Motor neuron (in vitro differentiated cells): ENCODE measurements at regions not wholly inside any gene's neighbourhood (a gene's known extent, or its start where the extent isn't known, plus 50 kb on each side); places are given as distances from the start of the nearest gene placed in this dataset.

Experiments
- ATAC-seq, 8 experiments: fragments of 200-7000 bp; cut with Tn5 transposase; replicated peaks in 6 of 8; 2 replicates each; pipeline ENCODE4 v1.8.0; 2021; ENCODE audit warnings: mild to moderate bottlenecking in 8 of 8, moderate library complexity in 8 of 8
- H3K27ac ChIP-seq, 2 donors: fragments of 250-450 bp; sonication (Bioruptor Pico); 2 replicates each; pipeline ENCODE4 v1.9.0; 2021; ENCODE audit warnings: antibody characterized with exemption in 2 of 2, mild to moderate bottlenecking in 2 of 2, moderate library complexity in 1 of 2
- H3K4me1 ChIP-seq, 2 donors: fragments of 250-450 bp; sonication (Bioruptor Pico); replicated peaks in 1 of 2; 2 replicates each; pipeline ENCODE4 v1.6.1; 2021; ENCODE audit warnings: antibody characterized with exemption in 2 of 2, mild to moderate bottlenecking in 2 of 2, moderate library complexity in 1 of 2
- H3K4me3 ChIP-seq, 5 donors: fragments of 250-450 bp; sonication (Bioruptor Pico); 2 replicates each; pipeline ENCODE4 v1.9.0; 2021; ENCODE audit warnings: antibody characterized with exemption in 5 of 5, mild to moderate bottlenecking in 5 of 5, moderate library complexity in 4 of 5
- WGBS, 10 experiments: fragments of 450-650 bp; shearing (Covaris generic); methylation state at CpG; one replicate each; pipeline ENCODE4 v1.0.0; 2022; 5-methylcytosine and 5-hydroxymethylcytosine counted together
- in situ Hi-C, 9 experiments: fragments of 400-800 bp; cut with MboI; loops; one replicate each; pipeline ENCODE4 v1.15.0; 2021; ENCODE audit warnings: low sequenced_read_pairs in 9 of 9, low pct_unique_long_range_greater_than_20kb in 2 of 9; ENCODE audit not compliant: unreplicated experiment in 9 of 9

DNA sequence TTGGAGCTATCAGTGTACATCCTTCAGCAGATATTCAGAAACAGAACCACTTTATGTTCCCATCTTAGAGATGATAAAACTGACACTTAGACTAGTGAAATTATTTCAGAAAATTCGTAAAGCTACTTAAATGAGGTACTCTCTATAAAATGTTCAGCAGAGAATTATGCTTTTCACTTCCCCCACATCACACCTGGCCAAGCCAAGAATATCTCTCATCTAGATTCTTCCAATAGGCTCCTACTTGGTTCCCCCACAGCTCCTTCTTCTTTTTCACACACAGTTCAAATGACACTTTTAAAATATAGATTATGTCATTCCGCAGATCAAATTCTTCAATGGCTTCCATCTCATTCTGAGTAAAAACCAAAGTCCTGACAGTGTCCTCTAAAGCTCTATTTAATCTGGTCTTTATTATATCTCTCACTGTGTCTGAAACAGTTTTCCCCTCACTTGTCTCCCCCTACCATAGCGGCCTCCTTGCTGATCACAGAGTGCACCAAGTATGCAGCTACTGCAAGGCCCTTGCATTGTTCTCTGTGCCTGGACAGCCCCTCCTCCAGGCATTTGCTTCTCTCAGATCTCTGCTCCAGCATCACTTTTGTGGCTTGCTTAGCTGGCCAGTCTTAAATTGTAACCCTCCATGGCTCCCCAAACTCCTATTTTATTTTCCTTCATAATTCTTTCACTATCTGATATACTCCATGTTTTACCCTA lies 736.8 kb upstream of the USP15 start:
- Histone ChIP-seq H3K4me1 (no peaks in the 10 kb centered on the region), H3K27ac (no peak overlapping the region), H3K4me3 (no peak overlapping the region)
- ATAC-seq, result no peak
- in situ Hi-C loops, result no loop called here
- 0 to 88% (median 60%) methylated on average over 1 to 3 of the region's 3 CpGs for WGBS, 10 experiments

DNA sequence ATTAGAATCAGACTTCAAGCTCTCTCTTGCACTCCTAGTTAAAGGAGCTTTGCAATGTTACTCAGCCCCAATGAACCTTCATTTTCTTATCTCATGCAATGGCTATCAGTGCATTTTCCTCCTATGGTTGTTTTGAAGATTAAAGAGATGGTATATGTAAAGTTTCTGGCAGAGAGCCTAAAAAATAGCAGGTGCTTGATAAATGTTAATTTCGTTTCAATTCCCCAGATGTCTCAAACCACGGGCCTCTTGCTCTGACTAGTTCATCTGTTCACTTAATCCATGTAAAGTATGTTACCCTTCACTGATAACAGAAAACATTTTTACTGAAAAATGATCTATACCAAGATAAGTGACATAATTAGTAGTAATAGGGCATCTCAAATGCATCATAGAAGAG lies 735.4 kb upstream of the USP15 start:
- no peak overlapping the region for H3K4me3 ChIP-seq
- H3K4me1 ChIP-seq, result no peaks in the 10 kb centered on the region
- in situ Hi-C loops, result no loop called here
- 7 to 100% (median 86%) methylated on average over 1 to 2 of the region's 2 CpGs; no CpG with 5 or more reads in 1 of the 10 experiments for WGBS, 10 experiments
- no peak overlapping the region for H3K27ac ChIP-seq
- no peak for ATAC-seq

DNA sequence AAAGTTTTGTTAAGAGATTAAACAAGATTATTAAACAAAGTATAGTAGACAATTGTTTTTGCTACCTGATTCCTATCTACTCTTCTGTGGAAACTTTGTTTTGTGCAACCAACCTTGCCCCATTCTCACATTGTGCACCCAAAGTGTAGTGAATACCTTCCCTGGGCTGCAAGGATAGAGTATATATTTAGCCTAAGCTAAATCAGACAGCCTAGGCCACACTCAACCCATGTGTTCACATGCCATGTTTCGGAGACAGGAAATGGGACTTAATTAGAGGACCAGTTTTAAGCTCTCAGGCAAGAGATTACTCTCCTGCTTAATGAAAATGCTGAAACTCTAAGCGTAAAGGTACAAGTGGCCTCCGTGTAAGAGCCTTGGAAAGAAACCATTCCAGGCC lies 734.9 kb upstream of the USP15 start:
- WGBS, 10 experiments, result 33 to 100% (median 100%) methylated on average over 1 to 3 of the region's 3 CpGs; no CpG with 5 or more reads in 5 of the 10 experiments
- ATAC-seq, result no peak
- Histone ChIP-seq H3K4me3 (no peak overlapping the region), H3K27ac (no peak overlapping the region), H3K4me1 (no peaks in the 10 kb centered on the region)
- in situ Hi-C loops, result no loop called here

DNA sequence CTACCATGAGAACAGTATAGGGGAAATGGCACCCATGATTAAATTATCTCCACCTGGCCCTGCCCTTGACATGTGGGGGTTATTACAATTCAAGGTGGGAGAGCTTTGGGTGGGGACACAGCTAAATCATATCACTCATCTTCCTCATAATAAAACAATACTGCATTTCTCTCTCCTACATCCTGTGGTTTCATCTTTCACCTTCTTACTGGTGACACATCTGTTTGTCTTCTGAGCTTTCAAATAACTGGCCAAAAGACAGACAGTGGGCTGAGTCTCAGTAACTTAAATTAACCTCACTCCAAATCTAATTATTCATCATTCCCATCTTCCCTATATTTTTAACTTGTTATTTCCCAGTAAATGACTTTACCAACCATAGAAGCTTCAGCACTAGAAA lies 729.7 kb upstream of the USP15 start:
- in situ Hi-C loops, result no loop called here
- no peak for ATAC-seq
- no peak overlapping the region for H3K4me3 ChIP-seq

DNA sequence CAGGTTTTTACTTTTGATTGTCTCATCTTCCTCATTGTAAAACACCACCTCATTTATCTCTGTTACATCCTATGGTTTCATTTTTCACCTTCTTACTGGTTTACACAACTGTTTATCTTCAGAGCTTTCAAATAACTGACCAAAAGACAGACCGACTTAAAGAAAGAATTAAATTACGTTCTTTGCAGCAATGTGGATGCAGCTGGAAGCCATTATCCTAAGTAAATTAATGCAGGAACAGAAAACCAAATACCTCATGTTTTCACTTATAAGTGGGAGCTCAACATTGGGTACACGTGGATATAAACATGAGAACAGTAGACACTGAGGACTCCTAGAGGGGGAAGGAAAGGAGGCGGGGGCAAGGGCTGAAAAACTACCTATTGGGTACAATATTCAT lies 729.0 kb upstream of the USP15 start:
- H3K4me3 ChIP-seq, result no peak overlapping the region
- no peak overlapping the region for H3K27ac ChIP-seq
- ATAC-seq, result no peak
- 0 to 89% (median 70%) methylated on average over 1 to 4 of the region's 4 CpGs for WGBS, 10 experiments
- no peaks in the 10 kb centered on the region for H3K4me1 ChIP-seq
- in situ Hi-C loops, result no loop called here

More for the DNA sequence above, 729.7 kb upstream of the USP15 start:
- Histone ChIP-seq H3K4me1 (no peaks in the 10 kb centered on the region), H3K27ac (no peak overlapping the region)

DNA sequence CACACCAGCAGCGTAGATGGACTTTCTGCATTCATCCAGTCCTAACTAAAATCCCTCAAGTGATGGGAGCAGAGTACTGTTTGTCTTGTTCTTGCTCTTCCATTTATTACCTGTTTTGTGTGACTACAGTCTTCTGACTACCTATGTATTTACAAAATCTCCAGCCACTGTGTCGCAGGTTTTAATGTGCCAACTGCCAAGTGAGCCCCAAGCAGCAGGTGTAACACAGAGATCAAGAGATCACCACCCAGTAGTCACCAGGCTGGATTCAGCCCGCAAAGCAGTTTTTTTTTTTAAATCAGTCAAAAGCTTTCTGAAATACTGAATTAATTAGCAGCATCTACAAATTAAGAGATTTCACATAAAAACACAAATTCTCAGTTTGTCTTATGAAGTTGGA lies 724.1 kb upstream of the USP15 start:
- in situ Hi-C loops, result no loop called here
- H3K4me3 ChIP-seq, result no peak overlapping the region
- no peaks in the 10 kb centered on the region for H3K4me1 ChIP-seq
- H3K27ac ChIP-seq, result no peak overlapping the region
- ATAC-seq, result no peak
- WGBS, 10 experiments, result 0 to 100% (median 88%) methylated on average over 1 to 3 of the region's 3 CpGs; no CpG with 5 or more reads in 2 of the 10 experiments

DNA sequence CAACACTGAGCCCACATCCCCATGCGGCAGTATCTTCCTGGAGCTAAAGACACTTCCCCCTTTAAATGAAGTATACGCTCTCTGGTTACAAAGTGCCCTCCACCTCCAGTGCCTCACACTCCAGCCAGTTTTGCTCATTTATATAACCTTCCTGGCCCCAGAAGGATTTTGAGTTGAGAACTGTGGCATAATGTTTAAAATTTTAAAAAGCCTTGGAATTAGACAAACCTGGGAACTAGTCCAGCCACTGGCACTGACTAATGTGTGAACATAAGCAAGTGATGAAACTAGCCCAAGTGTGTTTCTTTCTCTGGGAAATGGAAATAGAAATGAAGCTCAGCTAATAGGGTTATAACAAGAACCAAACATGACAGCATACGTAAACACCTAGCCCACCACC lies 723.7 kb upstream of the USP15 start:
- in situ Hi-C loops, result no loop called here
- no peak for ATAC-seq
- Histone ChIP-seq H3K27ac (no peak overlapping the region), H3K4me3 (no peak overlapping the region), H3K4me1 (no peaks in the 10 kb centered on the region)
- WGBS, 10 experiments, result 0 to 100% (median 98%) methylated on average over 1 to 3 of the region's 3 CpGs; no CpG with 5 or more reads in 2 of the 10 experiments

DNA sequence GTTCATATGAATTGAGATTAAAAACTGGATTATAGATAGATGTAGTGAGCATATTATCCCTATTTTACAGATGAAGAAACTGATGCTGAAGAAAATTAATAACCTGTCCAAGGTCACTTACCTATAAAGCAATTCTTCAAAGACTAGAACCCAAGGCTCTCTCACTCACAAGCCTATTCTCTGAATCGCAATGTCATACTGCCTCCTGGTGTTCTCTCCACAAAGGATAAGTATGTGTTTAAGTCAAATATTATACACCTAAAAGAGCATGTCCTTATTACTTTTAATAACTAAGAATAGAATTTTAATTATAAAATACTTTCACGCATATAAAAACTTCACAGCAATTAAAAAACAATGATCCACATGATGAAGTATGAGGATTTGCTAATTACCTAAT lies 721.3 kb upstream of the USP15 start:
- no peak for ATAC-seq
- no peaks in the 10 kb centered on the region for H3K4me1 ChIP-seq
- in situ Hi-C loops, result no loop called here
- 37 to 88% (median 75%) methylated on average over 1 to 2 of the region's 2 CpGs; no CpG with 5 or more reads in 2 of the 10 experiments for WGBS, 10 experiments
- no peak overlapping the region for H3K4me3 ChIP-seq
- H3K27ac ChIP-seq, result no peak overlapping the region

DNA sequence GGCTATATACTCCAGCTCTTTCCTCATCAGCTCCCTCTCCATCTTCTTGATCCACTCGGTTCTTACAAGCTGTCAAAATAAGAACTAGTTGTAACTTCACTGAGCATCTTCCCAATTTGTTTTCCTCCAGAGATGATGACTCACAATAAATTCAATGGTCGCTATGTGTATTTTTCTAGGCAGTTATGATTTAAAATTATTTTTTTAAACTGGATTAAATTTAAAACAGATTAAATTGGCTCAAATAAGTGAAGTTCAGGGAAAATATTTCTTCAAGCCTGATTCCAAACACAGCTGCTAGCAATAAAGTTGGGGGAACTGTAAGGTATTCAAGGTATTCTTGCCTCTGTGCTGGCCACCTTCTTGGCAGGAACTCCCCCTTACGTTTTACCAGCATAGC lies 717.7 kb upstream of the USP15 start:
- no peak for ATAC-seq
- in situ Hi-C loops, result no loop called here
- Histone ChIP-seq H3K4me1 (no peaks in the 10 kb centered on the region), H3K27ac (no peak overlapping the region), H3K4me3 (no peak overlapping the region)
- WGBS, 10 experiments, result 0 to 88% (median 56%) methylated on average over 1 to 3 of the region's 3 CpGs

DNA sequence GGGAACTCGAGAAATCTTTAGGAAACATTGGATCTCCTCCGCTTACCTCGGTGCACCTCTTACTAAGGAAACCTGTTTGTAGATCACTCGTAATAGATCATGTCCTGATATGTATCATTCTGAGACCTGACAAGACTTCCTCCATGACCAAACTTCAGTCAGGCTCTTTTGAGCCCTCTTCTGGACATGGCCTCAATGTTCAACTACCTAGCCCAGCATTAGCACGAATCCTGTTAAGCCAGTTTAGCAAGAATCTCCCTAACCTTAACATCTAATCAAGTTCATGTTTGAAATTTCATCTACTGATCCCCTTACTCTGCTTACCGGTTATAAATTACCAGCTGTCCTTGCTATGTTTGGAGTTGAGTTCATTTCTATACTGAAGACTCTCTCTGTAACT lies 713.9 kb upstream of the USP15 start:
- Histone ChIP-seq H3K4me1 (peaks cover 0 to 3% of the 10 kb centered on the region in 2 donors), H3K4me3 (no peak overlapping the region), H3K27ac (no peak overlapping the region)
- 41 to 96% (median 73%) methylated on average over 3 to 6 of the region's 6 CpGs; no CpG with 5 or more reads in 3 of the 10 experiments for WGBS, 10 experiments
- in situ Hi-C loops, result no loop called here
- no peak for ATAC-seq

DNA sequence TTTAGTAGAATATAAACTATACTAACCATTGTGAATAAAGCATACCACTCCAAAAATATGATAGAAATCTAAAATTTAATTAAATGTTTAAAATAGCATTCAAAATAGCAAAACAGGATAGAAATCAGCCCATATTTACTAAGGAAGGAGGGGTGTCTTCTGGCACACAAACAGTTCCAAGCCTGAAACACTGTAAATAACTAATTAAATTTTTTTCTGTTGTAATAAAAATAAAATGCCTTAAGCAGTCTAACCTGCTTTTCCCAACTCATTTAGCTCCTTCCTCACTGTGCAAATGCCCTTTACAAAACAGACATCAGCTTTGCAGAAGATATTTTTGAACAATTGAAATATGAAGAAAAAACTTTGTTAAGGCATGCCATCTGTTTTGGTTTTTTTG lies 707.1 kb upstream of the USP15 start:
- Histone ChIP-seq H3K4me1 (no peaks in the 10 kb centered on the region), H3K27ac (no peak overlapping the region), H3K4me3 (no peak overlapping the region)
- in situ Hi-C loops, result no loop called here
- no peak for ATAC-seq

DNA sequence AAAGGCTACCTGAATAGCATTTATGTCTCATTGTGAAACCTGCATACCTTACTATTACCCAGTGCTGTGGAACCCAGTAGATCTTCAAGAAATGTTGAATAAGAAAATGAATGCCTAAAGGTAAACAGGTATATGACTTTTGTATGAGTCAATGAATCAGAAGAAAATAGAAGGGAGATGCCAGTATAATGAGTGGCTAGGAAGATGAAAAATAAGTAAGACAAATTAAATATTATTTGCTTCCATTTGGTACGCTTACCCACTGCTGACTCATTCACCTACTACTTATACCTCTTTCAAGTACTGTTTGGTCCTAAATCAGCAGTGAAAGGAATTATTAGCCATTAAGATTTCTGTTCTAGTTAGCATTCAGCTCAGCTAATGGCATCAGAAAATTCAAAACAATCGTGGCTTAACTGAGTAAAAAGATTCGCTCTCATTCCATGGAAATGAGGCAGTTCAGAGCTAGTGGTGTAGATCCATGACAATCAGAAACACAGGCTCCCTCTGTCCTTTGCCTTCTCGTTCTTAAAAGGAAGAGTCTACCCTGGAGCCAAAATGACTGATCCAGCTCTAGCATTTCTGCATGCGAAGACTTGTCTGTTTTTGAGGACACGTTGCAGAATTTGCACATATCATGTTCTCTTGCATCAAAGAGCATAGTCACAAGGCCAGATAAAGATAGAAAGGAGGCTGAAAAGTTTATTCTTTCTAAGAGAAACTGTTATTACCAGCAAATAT lies 705.8 kb upstream of the USP15 start:
- in situ Hi-C loops, result no loop called here
- Histone ChIP-seq H3K4me1 (no peaks in the 10 kb centered on the region), H3K4me3 (no peak overlapping the region), H3K27ac (no peak overlapping the region)
- peak in 1 of 8 experiments; percentile 56 for ATAC-seq
- 26 to 76% (median 63%) methylated on average over 1 to 6 of the region's 6 CpGs; no CpG with 5 or more reads in 1 of the 10 experiments for WGBS, 10 experiments

DNA sequence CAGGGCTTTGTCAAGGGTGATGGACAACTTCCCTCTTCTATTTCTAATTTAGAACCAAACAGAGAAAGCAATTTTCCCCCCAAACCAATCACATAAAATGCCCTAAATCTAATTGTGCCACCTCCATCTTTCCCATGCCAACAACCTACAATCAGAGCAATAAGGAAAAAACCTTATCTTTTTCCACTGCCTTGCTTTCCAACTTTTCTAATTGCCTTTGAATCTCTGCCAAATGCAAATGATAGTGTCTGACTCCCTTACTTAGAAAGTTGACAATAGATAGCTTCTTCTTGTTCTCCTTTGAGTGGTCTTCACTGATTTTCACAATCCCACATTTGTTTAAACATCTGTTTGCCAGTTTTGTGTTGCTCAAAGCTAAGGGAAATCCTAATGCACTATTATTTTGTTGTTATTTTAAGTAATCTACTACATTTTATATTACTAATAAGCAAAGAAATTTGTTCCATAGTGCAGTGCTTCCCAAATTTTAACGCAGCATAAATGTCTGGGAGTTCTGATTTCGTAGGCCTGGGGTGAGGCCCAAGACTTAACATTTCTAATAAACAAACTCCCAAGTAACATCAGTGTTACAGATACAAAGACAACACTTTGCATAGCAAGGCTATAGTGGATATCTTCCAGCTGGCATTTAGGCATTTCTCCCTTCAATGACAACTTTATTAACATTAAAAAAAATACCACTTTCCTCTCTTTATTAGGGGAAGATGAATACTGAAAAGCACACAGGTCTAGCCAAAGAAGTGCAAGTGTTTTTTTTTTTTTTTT lies 696.3 kb upstream of the USP15 start:
- no peak for ATAC-seq
- in situ Hi-C loops, result no loop called here
- Histone ChIP-seq H3K4me3 (no peak overlapping the region), H3K4me1 (no peaks in the 10 kb centered on the region), H3K27ac (no peak overlapping the region)
- 0 to 85% (median 67%) methylated on average over 1 to 2 of the region's 2 CpGs; no CpG with 5 or more reads in 1 of the 10 experiments for WGBS, 10 experiments
